ENCODE measurements at regions not wholly inside any gene's neighbourhood (a gene's known extent, or its start where the extent isn't known, plus 50 kb on each side); places are given as distances from the start of the nearest gene placed in this dataset.

- ATAC-seq (ENCODE audit: low read depth) (no peak), DNase-seq (ENCODE audit: low spot score) (no peak)
- Histone ChIP-seq H3K4me3 (ENCODE audit: severe bottlenecking) (no peak overlapping the region), H3K9me3 (ENCODE audit: severe bottlenecking) (no peaks in the 10 kb centered on the region), H3K27me3 (ENCODE audit: insufficient read depth, poor library complexity, severe bottlenecking) (no peaks in the 10 kb centered on the region), H3K27ac (ENCODE audit: poor library complexity, severe bottlenecking) (no peak overlapping the region), H3K36me3 (ENCODE audit: low read depth) (no peaks in the 10 kb centered on the region), H3K4me1 (ENCODE audit: insufficient read depth, poor library complexity, severe bottlenecking) (no peaks in the 10 kb centered on the region)
- no peak for TF ChIP-seq CTCF (IDR thresholded peaks at IDR 0.05; ENCODE audit: poor library complexity, severe bottlenecking)
Measured at GRCh38 chrY:19868647-19869046, 124.1 kb upstream of the KDM5D start.

GRCh38 chrY:19856474-19857135 is 112.1 kb upstream of the KDM5D start:
- no peak for TF ChIP-seq CTCF (IDR thresholded peaks at IDR 0.05; ENCODE audit: poor library complexity, severe bottlenecking)
- Histone ChIP-seq H3K9me3 (ENCODE audit: severe bottlenecking) (no peaks in the 10 kb centered on the region), H3K36me3 (ENCODE audit: low read depth) (no peaks in the 10 kb centered on the region), H3K4me1 (ENCODE audit: insufficient read depth, poor library complexity, severe bottlenecking) (no peaks in the 10 kb centered on the region), H3K27ac (ENCODE audit: poor library complexity, severe bottlenecking) (no peak overlapping the region), H3K27me3 (ENCODE audit: insufficient read depth, poor library complexity, severe bottlenecking) (no peaks in the 10 kb centered on the region), H3K4me3 (ENCODE audit: severe bottlenecking) (no peak overlapping the region)
- ATAC-seq (ENCODE audit: low read depth) (no peak), DNase-seq (ENCODE audit: low spot score) (no peak)

GRCh38 chrY:19842972-19843371 is 98.4 kb upstream of the KDM5D start:
- Histone ChIP-seq H3K4me3 (ENCODE audit: severe bottlenecking) (no peak overlapping the region), H3K4me1 (ENCODE audit: insufficient read depth, poor library complexity, severe bottlenecking) (no peaks in the 10 kb centered on the region), H3K36me3 (ENCODE audit: low read depth) (no peaks in the 10 kb centered on the region), H3K27me3 (ENCODE audit: insufficient read depth, poor library complexity, severe bottlenecking) (no peaks in the 10 kb centered on the region), H3K9me3 (ENCODE audit: severe bottlenecking) (no peaks in the 10 kb centered on the region), H3K27ac (ENCODE audit: poor library complexity, severe bottlenecking) (no peak overlapping the region)
- ATAC-seq (ENCODE audit: low read depth), result no peak
- TF ChIP-seq CTCF (IDR thresholded peaks at IDR 0.05; ENCODE audit: poor library complexity, severe bottlenecking), result no peak
- no peak for DNase-seq (ENCODE audit: low spot score)

- Histone ChIP-seq H3K36me3 (ENCODE audit: low read depth) (no peaks in the 10 kb centered on the region), H3K27ac (ENCODE audit: poor library complexity, severe bottlenecking) (no peak overlapping the region), H3K9me3 (ENCODE audit: severe bottlenecking) (no peaks in the 10 kb centered on the region), H3K27me3 (ENCODE audit: insufficient read depth, poor library complexity, severe bottlenecking) (peaks cover 6% of the 10 kb centered on the region), H3K4me3 (ENCODE audit: severe bottlenecking) (no peak overlapping the region), H3K4me1 (ENCODE audit: insufficient read depth, poor library complexity, severe bottlenecking) (no peaks in the 10 kb centered on the region)
- TF ChIP-seq CTCF (IDR thresholded peaks at IDR 0.05; ENCODE audit: poor library complexity, severe bottlenecking), result no peak
- no peak for DNase-seq (ENCODE audit: low spot score)
- no peak for ATAC-seq (ENCODE audit: low read depth)
Measured at GRCh38 chrY:19824136-19824535, 79.6 kb upstream of the KDM5D start.

- H3K27ac ChIP-seq (ENCODE audit: poor library complexity, severe bottlenecking), result no peak overlapping the region
- H3K36me3 ChIP-seq (ENCODE audit: low read depth), result no peaks in the 10 kb centered on the region
- H3K27me3 ChIP-seq (ENCODE audit: insufficient read depth, poor library complexity, severe bottlenecking), result peaks cover under 1% of the 10 kb centered on the region
- no peak for ATAC-seq (ENCODE audit: low read depth)
- no peaks in the 10 kb centered on the region for H3K9me3 ChIP-seq (ENCODE audit: severe bottlenecking)
- TF ChIP-seq CTCF (IDR thresholded peaks at IDR 0.05; ENCODE audit: poor library complexity, severe bottlenecking), result no peak
- H3K4me3 ChIP-seq (ENCODE audit: severe bottlenecking), result no peak overlapping the region
- no peak for DNase-seq (ENCODE audit: low spot score)
- H3K4me1 ChIP-seq (ENCODE audit: insufficient read depth, poor library complexity, severe bottlenecking), result no peaks in the 10 kb centered on the region
Measured at GRCh38 chrY:19818546-19818945, 74.0 kb upstream of the KDM5D start.
